H1 (cell line): ENCODE measurements at regions not wholly inside any gene's neighbourhood (a gene's known extent, or its start where the extent isn't known, plus 50 kb on each side); places are given as distances from the start of the nearest gene placed in this dataset.

Source experiments
- CTCF ChIA-PET: fragments of 300-600 bp; sonication (Branson Sonifier 250); formaldehyde crosslinking; loops from one replicate; lab custom pipeline; 2021; ENCODE audit not compliant: partially characterized antibody; lab: Charles Lee
- POLR2A ChIA-PET: fragments of 300-600 bp; sonication (Branson Sonifier 250); formaldehyde crosslinking; loops from one replicate; lab custom pipeline; 2021; ENCODE audit warnings: inconsistent platforms; ENCODE audit not compliant: partially characterized antibody; lab: Charles Lee
- DNase-seq, 2 experiments: peaks; one replicate each; pipeline versions ENCODE4 v3.0.0 to v3.0.0-alpha.2; 2010 to 2022; ENCODE audit warnings: low spot score in 2 of 2, low read depth in 1 of 2, mixed read lengths in 1 of 2
- FAIRE-seq: peaks from 2 replicates; lab custom pipeline; 2011; peaks lifted over from hg19 to GRCh38; lab: Jason Lieb, UNC
- H2AFZ ChIP-seq: 2 replicates; pipeline ENCODE4 v1.8.1; 2012; ENCODE audit warnings: low read length, inconsistent platforms
- H2AK5ac ChIP-seq: 2 replicates; pipeline ENCODE4 v1.6.1; 2013; ENCODE audit warnings: low read depth, low read length
- H2BK120ac ChIP-seq: replicated peaks from 2 replicates; pipeline ENCODE3; 2013; ENCODE audit warnings: low read depth, low read length, inconsistent platforms
- H2BK12ac ChIP-seq: 2 replicates; pipeline ENCODE4 v1.6.1; 2013; ENCODE audit warnings: low read depth, low read length
- H2BK15ac ChIP-seq: 2 replicates; pipeline ENCODE4 v1.6.1; 2013; ENCODE audit warnings: low read length
- H2BK20ac ChIP-seq: 2 replicates; pipeline ENCODE4 v1.6.1; 2013; ENCODE audit warnings: low read length
- H2BK5ac ChIP-seq: 2 replicates; pipeline ENCODE4 v1.6.1; 2013; ENCODE audit warnings: low read depth, low read length
- H3K14ac ChIP-seq: 2 replicates; pipeline ENCODE4 v1.6.1; 2013; ENCODE audit warnings: inconsistent platforms; ENCODE audit not compliant: insufficient read length
- H3K18ac ChIP-seq: 2 replicates; pipeline ENCODE4 v1.6.1; 2013; ENCODE audit warnings: low read length; ENCODE audit errors: extremely low read depth
- H3K23ac ChIP-seq: 2 replicates; pipeline ENCODE4 v1.6.1; 2013; ENCODE audit warnings: inconsistent platforms; ENCODE audit not compliant: insufficient read length
- H3K23me2 ChIP-seq: 2 replicates; pipeline ENCODE4 v1.6.1; 2013; ENCODE audit warnings: low read depth, low read length
- H3K27ac ChIP-seq: 2 replicates; pipeline ENCODE4 v1.6.1; 2011; ENCODE audit warnings: low read depth, low read length, inconsistent platforms
- H3K27me3 ChIP-seq, 4 experiments: replicated peaks in 1 of 4; 1 replicate in 1 of 4; 2 replicates in 3 of 4; pipeline versions ENCODE4 v1.6.1 to v1.8.1; 2011 to 2013; ENCODE audit warnings: low read length in 3 of 4, mild to moderate bottlenecking in 3 of 4, inconsistent platforms in 2 of 4, mixed read lengths in 2 of 4, moderate library complexity in 1 of 4; ENCODE audit not compliant: control insufficient read depth in 3 of 4, insufficient read depth in 3 of 4; ENCODE audit errors: extremely low read depth in 1 of 4
- H3K36me3 ChIP-seq, 4 experiments: 2 replicates each; pipeline versions ENCODE4 v1.6.1 to v1.8.1; 2011 to 2013; ENCODE audit warnings: mild to moderate bottlenecking in 4 of 4, low read length in 3 of 4, moderate library complexity in 2 of 4, control low read depth in 1 of 4, inconsistent platforms in 1 of 4; ENCODE audit not compliant: insufficient read depth in 4 of 4, control insufficient read depth in 2 of 4
- H3K4ac ChIP-seq: replicated peaks from 2 replicates; pipeline ENCODE3; 2013; ENCODE audit warnings: low read length, low read depth, mixed read lengths, inconsistent platforms; ENCODE audit not compliant: insufficient read length
- H3K4me1 ChIP-seq, 4 experiments: replicated peaks in 1 of 4; 1 replicate in 1 of 4; 2 replicates in 3 of 4; pipeline versions ENCODE4 v1.6.1 to v1.8.1; 2011 to 2013; ENCODE audit warnings: low read length in 3 of 4, inconsistent platforms in 2 of 4, mixed read lengths in 1 of 4; ENCODE audit not compliant: insufficient read depth in 4 of 4, control insufficient read depth in 3 of 4
- H3K4me2 ChIP-seq, 2 experiments: 2 replicates each; pipeline versions ENCODE4 v1.6.1 to v1.8.1; 2011 to 2013; ENCODE audit warnings: low read depth in 2 of 2, low read length in 2 of 2, control low read depth in 1 of 2, inconsistent platforms in 1 of 2, mild to moderate bottlenecking in 1 of 2; ENCODE audit not compliant: insufficient read depth in 1 of 2
- H3K4me3 ChIP-seq, 4 experiments: fragments of 200-600, 300-600 bp in 1 of 4; sonication (generic), shearing (Covaris generic), sonication (Bioruptor Twin) in 1 of 4; 2 replicates each; pipeline versions ENCODE4 v1.5.1 to v1.8.1; 2011 to 2016; ENCODE audit warnings: low read length in 4 of 4, low read depth in 3 of 4, control low read depth in 2 of 4, inconsistent platforms in 2 of 4, mild to moderate bottlenecking in 2 of 4, mixed read lengths in 1 of 4, moderate library complexity in 1 of 4; ENCODE audit not compliant: insufficient read depth in 2 of 4; ENCODE audit errors: extremely low read depth in 1 of 4
- H3K56ac ChIP-seq: replicated peaks from 2 replicates; pipeline ENCODE3; 2013; ENCODE audit warnings: low read depth, mild to moderate bottlenecking, mixed read lengths, low read length, inconsistent platforms; ENCODE audit not compliant: insufficient read length
- H3K79me1 ChIP-seq: 2 replicates; pipeline ENCODE4 v1.6.1; 2013; ENCODE audit warnings: low read depth, low read length, control low read depth
- H3K79me2 ChIP-seq, 2 experiments: 2 replicates each; pipeline versions ENCODE4 v1.6.1 to v1.8.1; 2012 to 2013; ENCODE audit warnings: low read length in 2 of 2, mild to moderate bottlenecking in 2 of 2, inconsistent platforms in 1 of 2; ENCODE audit not compliant: insufficient read depth in 2 of 2, control insufficient read depth in 1 of 2
- H3K9ac ChIP-seq, 4 experiments: replicated peaks in 1 of 4; 1 replicate in 1 of 4; 2 replicates in 3 of 4; pipeline versions ENCODE4 v1.6.1 to v1.8.1; 2011 to 2013; ENCODE audit warnings: low read depth in 3 of 4, low read length in 3 of 4, control low read depth in 2 of 4, mild to moderate bottlenecking in 2 of 4, moderate library complexity in 2 of 4, inconsistent platforms in 1 of 4; ENCODE audit errors: extremely low read depth in 1 of 4
- H3K9me3 ChIP-seq, 2 experiments: 2 replicates each; pipeline versions ENCODE4 v1.6.1 to v1.8.1; 2012 to 2013; ENCODE audit warnings: mild to moderate bottlenecking in 2 of 2, moderate library complexity in 2 of 2, control low read depth in 1 of 2, inconsistent platforms in 1 of 2, low read depth in 1 of 2, low read length in 1 of 2, mixed read lengths in 1 of 2; ENCODE audit not compliant: insufficient read depth in 2 of 2
- H4K20me1 ChIP-seq, 2 experiments: replicated peaks in 1 of 2; 2 replicates each; pipeline versions ENCODE3 to v1.8.1; 2011 to 2013; ENCODE audit warnings: inconsistent platforms in 2 of 2, low read length in 2 of 2, mild to moderate bottlenecking in 1 of 2; ENCODE audit not compliant: insufficient read depth in 2 of 2, control insufficient read depth in 1 of 2
- H4K5ac ChIP-seq: 2 replicates; pipeline ENCODE4 v1.6.1; 2013; ENCODE audit warnings: low read length, low read depth, mixed read lengths, inconsistent platforms; ENCODE audit not compliant: insufficient read length
- H4K8ac ChIP-seq: 2 replicates; pipeline ENCODE4 v1.8.0; 2013; ENCODE audit warnings: mild to moderate bottlenecking, moderate library complexity, low read length, inconsistent platforms; ENCODE audit not compliant: insufficient read depth; ENCODE audit errors: extremely low read depth
- H4K91ac ChIP-seq: replicated peaks from 2 replicates; pipeline ENCODE3; 2013; ENCODE audit warnings: low read length, mixed read lengths, inconsistent platforms; ENCODE audit not compliant: insufficient read length
- ASH2L ChIP-seq: fragments of 200-600, 300-600 bp; sonication (generic); IDR thresholded peaks from one replicate; pipeline ENCODE4 v1.7.1; 2017; ENCODE audit warnings: low read length
- CHD1 ChIP-seq: IDR thresholded peaks from 2 replicates; pipeline ENCODE4 v1.6.1; 2012; ENCODE audit warnings: low read depth, low read length, improper control_type of control experiment
- CTBP2 ChIP-seq: IDR thresholded peaks from 2 replicates; pipeline ENCODE4 v1.7.0; 2011; ENCODE audit warnings: borderline replicate concordance, mild to moderate bottlenecking, moderate library complexity, mixed read lengths, low read length; ENCODE audit not compliant: insufficient read depth, insufficient read length
- CTCF ChIP-seq, 3 experiments: IDR thresholded peaks; 1 replicate in 2 of 3; 2 replicates in 1 of 3; pipeline versions ENCODE4 v1.5.1 to v1.6.1; 2011; ENCODE audit warnings: low read length in 3 of 3, mild to moderate bottlenecking in 3 of 3, inconsistent platforms in 2 of 3, low read depth in 1 of 3, moderate library complexity in 1 of 3; ENCODE audit not compliant: insufficient read depth in 1 of 3; ENCODE audit errors: control extremely low read depth in 1 of 3
- EP300 ChIP-seq, 2 experiments: IDR thresholded peaks; 1 replicate in 1 of 2; 2 replicates in 1 of 2; pipeline ENCODE4 v1.6.1; 2011 to 2012; ENCODE audit warnings: low read depth in 2 of 2, low read length in 2 of 2, mild to moderate bottlenecking in 2 of 2, borderline replicate concordance in 1 of 2, inconsistent platforms in 1 of 2, moderate library complexity in 1 of 2
- NANOG ChIP-seq: IDR thresholded peaks from 2 replicates; pipeline ENCODE4 v1.6.1; 2011; ENCODE audit warnings: low read length, low read depth, mild to moderate bottlenecking, inconsistent platforms; ENCODE audit not compliant: insufficient read depth, poor library complexity, severe bottlenecking
- PHF8 ChIP-seq: fragments of 200-600 bp; sonication (generic); conservative IDR thresholded peaks from 2 replicates; pipeline ENCODE4 v1.7.1; 2012; ENCODE audit warnings: low read depth, mild to moderate bottlenecking, inconsistent platforms, low read length, moderate library complexity
- POLR2A ChIP-seq, 2 experiments: IDR thresholded peaks; 1 replicate in 1 of 2; 2 replicates in 1 of 2; pipeline ENCODE4 v1.6.1; 2011; ENCODE audit warnings: low read depth in 2 of 2, low read length in 2 of 2, mild to moderate bottlenecking in 2 of 2; ENCODE audit errors: control extremely low read depth in 1 of 2
- SAP30 ChIP-seq: fragments of 300-600 bp; sonication (generic); IDR thresholded peaks from 2 replicates; pipeline ENCODE4 v1.7.1; 2012; ENCODE audit warnings: low read length, moderate library complexity, mild to moderate bottlenecking, inconsistent platforms; ENCODE audit not compliant: insufficient read depth, insufficient replicate concordance
- SP2 ChIP-seq: IDR thresholded peaks from 2 replicates; pipeline ENCODE4 v1.6.1; 2012; ENCODE audit warnings: mild to moderate bottlenecking, low read length, inconsistent platforms
- TAF7 ChIP-seq: optimal IDR thresholded peaks from 2 replicates; pipeline ENCODE3; 2011; ENCODE audit warnings: low read depth, mild to moderate bottlenecking, inconsistent platforms, low read length, moderate library complexity, borderline replicate concordance
- TBP ChIP-seq: IDR thresholded peaks from 2 replicates; pipeline ENCODE4 v1.6.1; 2011; ENCODE audit warnings: low read depth, low read length, improper control_type of control experiment
- WGBS, 2 experiments: shearing (Covaris generic) in 1 of 2; methylation state at CpG; one replicate each; pipeline versions ENCODE4 v1.1.6 to v1.1.7; 2013 to 2015; ENCODE audit warnings: low lambda C conversion rate in 2 of 2, mixed read lengths in 2 of 2, inconsistent platforms in 1 of 2, low coverage in 1 of 2, missing lambda C conversion rate in 1 of 2; ENCODE audit not compliant: insufficient replicate concordance in 2 of 2, insufficient coverage in 1 of 2, insufficient read length in 1 of 2; ENCODE audit errors: extremely low coverage in 1 of 2, missing lambda C conversion rate in 1 of 2; 5-methylcytosine and 5-hydroxymethylcytosine counted together

DNA sequence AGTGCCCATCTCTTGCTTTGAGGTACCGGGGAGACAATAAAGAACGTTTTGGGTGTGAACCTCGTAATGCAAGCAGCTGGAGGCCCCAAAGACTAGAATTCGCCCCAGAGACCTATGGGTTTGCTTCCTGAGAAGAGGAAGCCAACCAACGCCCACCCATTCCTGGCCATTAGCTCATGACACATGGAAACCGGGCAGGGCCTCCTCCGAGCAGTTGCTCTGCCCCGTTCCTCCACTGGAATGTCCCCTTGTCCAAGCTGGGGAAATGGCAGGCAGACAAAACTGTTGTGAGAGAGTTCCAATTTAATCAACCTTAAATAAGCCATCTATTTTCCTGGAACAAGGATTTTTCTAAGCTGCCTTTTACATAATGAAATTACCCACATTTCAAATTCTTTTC lies 250.9 kb upstream of the IGF1R start:
- FAIRE-seq (no peak), DNase-seq (no peak)
- no peak overlapping the region for H3K18ac ChIP-seq
- H3K4me2 ChIP-seq: no peak overlapping the region
- no peaks in the 10 kb centered on the region for H3K9me3 ChIP-seq
- H3K14ac ChIP-seq: no peak overlapping the region
- H3K23me2 ChIP-seq: no peaks in the 10 kb centered on the region
- no peak overlapping the region for H2BK120ac ChIP-seq
- no peaks in the 10 kb centered on the region for H3K79me2 ChIP-seq
- no peaks in the 10 kb centered on the region for H4K20me1 ChIP-seq
- no peak overlapping the region for H2AFZ ChIP-seq
- no peak overlapping the region for H3K9ac ChIP-seq
- no peak overlapping the region for H4K91ac ChIP-seq
- H2BK5ac ChIP-seq: no peak overlapping the region
- no peak overlapping the region for H3K27ac ChIP-seq
- peaks cover 0 to 6% (median 0%) of the 10 kb centered on the region in 4 experiments; a peak in 3 of 7 replicates for H3K4me1 ChIP-seq
- H3K79me1 ChIP-seq: no peaks in the 10 kb centered on the region
- 0 out of 2 replicates have a peak overlapping the region, but pooled peaks have one; percentile 8 for H4K8ac ChIP-seq
- no peak overlapping the region for H2AK5ac ChIP-seq
- H2BK20ac ChIP-seq: no peak overlapping the region
- no peak overlapping the region for H3K4ac ChIP-seq
- no peak overlapping the region for H2BK12ac ChIP-seq
- H4K5ac ChIP-seq: no peak overlapping the region
- POLR2A ChIA-PET: no interaction called here
- no peak overlapping the region for H2BK15ac ChIP-seq
- CTCF ChIA-PET: interaction anchor here (0.8 to 5.0 kb wide), 5 partner anchors 15 to 219 kb away, joined by 3 to 21 read pairs (median 3); no protein-coding TSS in a partner anchor
- WGBS, 2 experiments: 91% methylated on average over 8 of the region's 8 CpGs; no CpG with 5 or more reads in 1 of the 2 experiments
- no peak overlapping the region for H3K4me3 ChIP-seq
- no peaks in the 10 kb centered on the region for H3K27me3 ChIP-seq
- no peak overlapping the region for H3K23ac ChIP-seq
- H3K36me3 ChIP-seq: no peaks in the 10 kb centered on the region
- H3K56ac ChIP-seq: no peak overlapping the region
- TF ChIP-seq SP2 (no peak), NANOG (no peak), CHD1 (no peak), ASH2L (no peak), EP300 (IDR thresholded peaks at IDR 0.05; ENCODE audit: borderline replicate concordance in 1 of 2, low read depth in 2 of 2, low read length in 2 of 2) (no peak), CTCF (IDR thresholded peaks at IDR 0.05; ENCODE audit: control extremely low read depth in 1 of 3, insufficient read depth in 1 of 3, low read depth in 1 of 3, low read length in 3 of 3) (no peak), CTBP2 (no peak), SAP30 (no peak), TBP (no peak), TAF7 (no peak), PHF8 (no peak), POLR2A (IDR thresholded peaks at IDR 0.05; ENCODE audit: control extremely low read depth in 1 of 2, low read depth in 2 of 2, low read length in 2 of 2) (no peak)
